Transverse colon (tissue), 4 donors: ENCODE measurements at regions not wholly inside any gene's neighbourhood (a gene's known extent, or its start where the extent isn't known, plus 50 kb on each side); places are given as distances from the start of the nearest gene placed in this dataset.
"Not testable (repeated sequence)": the region's sequence is repeated elsewhere in the genome, so short reads cannot be mapped to it uniquely, and the experiment has no call there.

ENCODE experiments used
- DNase-seq: peaks from one replicate; pipeline ENCODE4 v3.0.0-alpha.2; 2019
- H3K27ac ChIP-seq, 4 donors: fragments of 200-600 bp; sonication (generic); 2 replicates each; pipeline ENCODE4 v1.5.1; 2016 to 2018; ENCODE audit warnings: inconsistent platforms in 4 of 4
- H3K27me3 ChIP-seq: fragments of 200-600 bp; sonication (generic); 2 replicates; pipeline ENCODE4 v1.5.1; 2017; ENCODE audit warnings: inconsistent platforms
- H3K36me3 ChIP-seq, 4 donors: fragments of 200-600 bp; sonication (generic); 2 replicates each; pipeline ENCODE4 v1.5.1; 2017 to 2019; ENCODE audit warnings: inconsistent platforms in 4 of 4
- H3K4me1 ChIP-seq, 4 donors: fragments of 200-600 bp; sonication (generic); 2 replicates each; pipeline ENCODE4 v1.5.1; 2017 to 2020; ENCODE audit warnings: inconsistent platforms in 4 of 4
- H3K4me3 ChIP-seq, 4 donors: fragments of 200-600 bp; sonication (generic); 1 replicate in 1 of 4; 2 replicates in 3 of 4; pipeline versions ENCODE4 v1.5.1 to v1.6.1; 2017 to 2019; ENCODE audit warnings: inconsistent platforms in 4 of 4
- H3K9me3 ChIP-seq, 2 donors: fragments of 200-600 bp; sonication (generic); 2 replicates each; pipeline ENCODE4 v1.5.1; 2017 to 2019; ENCODE audit warnings: inconsistent platforms in 2 of 2
- CTCF ChIP-seq, 5 experiments: fragments of 200-600 bp in 3 of 5; fragments of 450-650 bp in 2 of 5; sonication (generic) in 3 of 5; IDR thresholded peaks; 1 replicate in 2 of 5; 2 replicates in 3 of 5; pipeline ENCODE4 v1.5.1; 2016 to 2017; ENCODE audit warnings: antibody characterized with exemption in 5 of 5, inconsistent platforms in 3 of 5, mild to moderate bottlenecking in 2 of 5, moderate library complexity in 1 of 5
- EP300 ChIP-seq: sonication (generic); formaldehyde crosslinking; IDR thresholded peaks from one replicate; pipeline ENCODE4 v1.6.1; 2017; ENCODE audit warnings: antibody characterized with exemption, low read depth
- POLR2A ChIP-seq: fragments of 450-650 bp; IDR thresholded peaks from one replicate; pipeline ENCODE4 v1.6.1; 2016; ENCODE audit warnings: antibody characterized with exemption, mild to moderate bottlenecking, moderate library complexity
- POLR2AphosphoS5 ChIP-seq, 3 donors: sonication (generic); formaldehyde crosslinking; IDR thresholded peaks; one replicate each; pipeline ENCODE4 v1.6.1; 2016; ENCODE audit warnings: antibody characterized with exemption in 3 of 3
- WGBS, 2 donors: methylation state at CpG; one replicate each; pipeline ENCODE4 v1.1.5; 2018; ENCODE audit warnings: low coverage in 1 of 2; 5-methylcytosine and 5-hydroxymethylcytosine counted together
- in situ Hi-C, 4 donors: fragments of 200-750 bp; cut with MboI; loops; one replicate each; pipeline versions ENCODE4 v1.15.0 to v1.15.1; 2017; ENCODE audit warnings: low sequenced_read_pairs in 3 of 4, low pct_ligation_motif_present in 1 of 4, low pct_unique_long_range_greater_than_20kb in 1 of 4
- intact Hi-C: fragments of 100-400 bp; cut with DNase I; formaldehyde crosslinking; loops from one replicate; pipeline ENCODE4 v1.15.1; 2023; ENCODE audit warnings: low total_unique reads

DNA sequence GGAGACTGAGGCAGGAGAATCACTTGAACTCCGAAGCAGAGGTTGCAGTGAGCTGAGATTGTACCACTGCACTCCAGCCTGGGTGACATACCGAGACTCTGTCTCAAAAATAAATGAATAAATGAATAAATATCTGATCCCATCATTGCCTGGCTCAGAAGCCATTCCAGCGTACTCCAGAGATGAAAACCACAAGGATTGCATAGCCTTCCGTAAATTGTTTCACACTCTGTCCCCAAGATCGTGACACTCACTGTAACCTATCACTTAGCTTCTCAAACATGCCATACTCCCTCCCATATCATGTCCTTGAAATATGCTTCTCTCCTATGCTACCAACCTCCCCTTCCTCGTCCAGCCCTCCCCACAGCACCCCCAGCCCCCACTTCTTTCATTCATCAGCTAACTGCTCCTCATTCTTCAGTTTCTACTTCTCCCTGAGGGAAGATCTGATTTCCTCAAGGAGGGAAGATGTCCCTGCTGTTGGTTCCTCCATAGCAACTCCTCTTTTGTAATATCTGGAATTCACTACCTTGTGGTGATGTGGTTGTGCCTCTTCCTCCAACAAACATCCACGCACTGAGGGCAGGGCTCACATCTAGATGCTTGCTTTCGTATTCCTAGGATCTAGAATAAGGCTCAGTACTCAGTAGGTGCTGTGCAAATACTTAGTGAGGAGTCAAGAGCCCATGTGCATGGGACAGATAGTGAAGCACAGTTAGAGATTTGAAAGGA lies 744.9 kb upstream of the TPTE start:
- H3K27ac ChIP-seq, H3K36me3 ChIP-seq, H3K4me1 ChIP-seq, intact Hi-C loops, H3K4me3 ChIP-seq, DNase-seq, H3K27me3 ChIP-seq, in situ Hi-C loops: not testable (repeated sequence)
- 58 to 59% methylated on average over 6 to 8 of the region's 8 CpGs for WGBS, 2 donors
- H3K9me3 ChIP-seq = peaks cover 9 to 22% of the 10 kb centered on the region in 2 donors

GRCh38 chr21:9778541-9778940 lies 742.8 kb upstream of the TPTE start:
- H3K27ac ChIP-seq, H3K36me3 ChIP-seq, in situ Hi-C loops, DNase-seq, intact Hi-C loops, H3K27me3 ChIP-seq, H3K4me1 ChIP-seq, H3K4me3 ChIP-seq: not testable (repeated sequence)
- peaks cover 12 to 19% of the 10 kb centered on the region in 2 donors for H3K9me3 ChIP-seq
- 80 to 82% methylated on average over 5 of the region's 5 CpGs for WGBS, 2 donors

DNA sequence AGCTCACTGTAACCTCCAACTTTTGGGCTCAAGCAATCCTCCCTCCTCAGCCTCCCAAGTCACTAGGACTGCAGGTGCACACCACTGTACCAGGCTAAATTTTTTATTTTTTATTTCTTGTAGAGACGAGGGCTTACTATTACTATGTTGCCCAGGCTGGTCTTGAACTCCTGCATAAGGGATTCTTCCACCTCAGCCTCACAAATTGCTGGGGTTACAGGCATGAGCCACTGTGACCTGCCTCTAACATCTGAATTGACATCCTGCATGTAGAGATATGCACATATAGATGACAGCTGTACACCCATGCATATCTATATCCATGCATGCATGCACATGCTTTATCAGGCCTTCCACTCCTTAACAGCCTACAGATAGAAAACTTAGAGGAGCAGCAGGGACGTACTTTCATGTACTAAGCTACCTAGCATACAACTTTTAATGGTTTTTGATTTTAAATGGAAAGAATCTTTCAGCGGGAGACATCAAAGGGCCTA lies 740.9 kb upstream of the TPTE start:
- in situ Hi-C loops (no loop called here), intact Hi-C loops (no loop called here)
- Histone ChIP-seq H3K4me3 (no peak overlapping the region), H3K36me3 (no peaks in the 10 kb centered on the region), H3K9me3 (peaks cover 4 to 23% of the 10 kb centered on the region in 2 donors), H3K27ac (no peak overlapping the region), H3K4me1 (no peaks in the 10 kb centered on the region), H3K27me3 (no peaks in the 10 kb centered on the region)
- TF ChIP-seq POLR2A = no peak
- TF ChIP-seq CTCF (IDR thresholded peaks at IDR 0.05) = no peak
- TF ChIP-seq EP300 = no peak
- no peak for TF ChIP-seq POLR2AphosphoS5 (IDR thresholded peaks at IDR 0.05)
- DNase-seq = no peak
- WGBS, 2 donors = 38 to 47% methylated on average over 3 of the region's 3 CpGs

GRCh38 chr21:9783587-9783986 lies 737.8 kb upstream of the TPTE start:
- H3K9me3 ChIP-seq = peaks cover 3 to 23% of the 10 kb centered on the region in 2 donors
- H3K36me3 ChIP-seq, H3K27me3 ChIP-seq, H3K27ac ChIP-seq, in situ Hi-C loops, intact Hi-C loops, H3K4me3 ChIP-seq, DNase-seq, H3K4me1 ChIP-seq: not testable (repeated sequence)
- 39 to 47% methylated on average over 2 of the region's 2 CpGs for WGBS, 2 donors

GRCh38 chr21:9784201-9784600 lies 737.2 kb upstream of the TPTE start:
- peaks cover 7 to 23% of the 10 kb centered on the region in 2 donors for H3K9me3 ChIP-seq
- intact Hi-C loops, H3K27ac ChIP-seq, H3K36me3 ChIP-seq, in situ Hi-C loops, H3K4me3 ChIP-seq, DNase-seq, H3K4me1 ChIP-seq, H3K27me3 ChIP-seq: not testable (repeated sequence)
- 7 to 14% methylated on average over 1 of the region's 1 CpG for WGBS, 2 donors

GRCh38 chr21:9786092-9786491 lies 735.3 kb upstream of the TPTE start:
- DNase-seq, H3K4me1 ChIP-seq, H3K27me3 ChIP-seq, H3K27ac ChIP-seq, intact Hi-C loops, H3K36me3 ChIP-seq, in situ Hi-C loops, H3K4me3 ChIP-seq: not testable (repeated sequence)
- peaks cover 17 to 30% of the 10 kb centered on the region in 2 donors for H3K9me3 ChIP-seq
- WGBS, 2 donors = 57 to 58% methylated on average over 7 of the region's 7 CpGs

- 59 to 63% methylated on average over 5 of the region's 5 CpGs for WGBS, 2 donors
- H3K27me3 ChIP-seq, DNase-seq, H3K4me3 ChIP-seq, intact Hi-C loops, H3K4me1 ChIP-seq, H3K27ac ChIP-seq, in situ Hi-C loops, H3K36me3 ChIP-seq: not testable (repeated sequence)
- peaks cover 19 to 23% of the 10 kb centered on the region in 2 donors for H3K9me3 ChIP-seq
These were observed 733.1 kb upstream of the TPTE start for GRCh38 chr21:9788281-9788680.

DNA sequence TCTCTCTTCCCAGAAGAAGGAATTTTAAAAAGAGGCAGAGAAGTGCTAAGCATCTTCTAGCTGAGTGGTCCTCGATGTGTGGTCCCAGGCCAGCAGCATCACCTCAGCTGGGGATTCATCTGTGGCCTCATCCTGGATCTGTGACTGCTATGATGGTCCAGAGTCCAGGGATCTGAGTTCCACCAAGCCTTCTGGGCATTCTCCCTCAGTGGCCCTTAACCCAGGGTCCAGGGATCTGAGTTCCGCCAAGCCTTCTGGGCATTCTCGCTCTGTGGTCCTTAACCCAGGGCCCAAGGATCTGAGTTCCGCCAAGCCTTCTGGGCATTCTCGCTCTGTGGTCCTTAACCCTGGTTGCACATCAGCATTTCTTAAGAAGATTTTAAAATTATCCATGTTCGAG lies 731.0 kb upstream of the TPTE start:
- H3K9me3 ChIP-seq = peaks cover 10 to 28% of the 10 kb centered on the region in 2 donors
- H3K4me1 ChIP-seq, H3K27me3 ChIP-seq, H3K36me3 ChIP-seq, intact Hi-C loops, in situ Hi-C loops, H3K27ac ChIP-seq, H3K4me3 ChIP-seq, DNase-seq: not testable (repeated sequence)
- WGBS, 2 donors = 71 to 75% methylated on average over 6 of the region's 6 CpGs

DNA sequence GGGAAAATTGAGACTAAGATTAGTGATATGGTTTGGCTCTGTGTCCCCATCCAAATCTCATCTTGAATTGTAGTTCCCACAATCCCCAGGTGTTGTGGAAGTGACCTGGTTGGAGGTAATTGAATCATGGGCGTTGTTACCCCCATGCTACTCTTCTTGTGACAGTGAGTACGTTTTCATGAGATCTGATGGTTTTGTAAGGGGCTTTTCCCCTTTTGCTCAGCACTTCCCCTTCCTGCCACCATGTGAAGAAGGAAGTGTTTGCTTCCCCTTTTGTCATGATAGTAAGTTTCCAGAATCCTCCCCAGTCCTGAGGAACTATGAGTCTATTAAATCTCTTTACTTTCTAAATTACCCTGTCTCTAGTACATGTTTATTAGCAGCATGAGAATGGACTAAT lies 729.9 kb upstream of the TPTE start:
- H3K27ac ChIP-seq, in situ Hi-C loops, DNase-seq, H3K4me3 ChIP-seq, intact Hi-C loops, H3K36me3 ChIP-seq, H3K4me1 ChIP-seq, H3K27me3 ChIP-seq: not testable (repeated sequence)
- H3K9me3 ChIP-seq = peaks cover 10 to 28% of the 10 kb centered on the region in 2 donors
- 36 to 49% methylated on average over 2 of the region's 2 CpGs for WGBS, 2 donors

DNA sequence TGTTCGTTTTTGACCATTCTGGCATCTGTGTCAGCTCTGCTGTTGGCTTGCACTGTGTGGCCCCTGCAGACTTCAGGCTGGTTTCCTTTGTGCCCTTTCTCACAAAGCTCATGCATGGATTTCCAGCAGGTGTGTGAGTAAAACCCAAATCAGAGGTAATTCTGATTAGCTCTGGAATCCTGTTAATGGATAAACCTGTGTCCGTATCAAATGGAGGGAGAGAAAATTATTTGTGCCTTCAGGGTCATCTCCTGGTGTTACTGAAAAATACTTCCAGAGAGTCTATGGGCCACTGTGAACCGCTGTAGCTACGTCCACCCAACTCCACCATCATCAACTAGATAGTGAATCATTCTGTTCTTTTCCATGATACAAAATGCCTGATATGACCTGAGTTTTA lies 726.1 kb upstream of the TPTE start:
- WGBS, 2 donors = 55 to 60% methylated on average over 4 of the region's 4 CpGs
- H3K27me3 ChIP-seq, in situ Hi-C loops, DNase-seq, H3K27ac ChIP-seq, H3K4me1 ChIP-seq, H3K4me3 ChIP-seq, intact Hi-C loops, H3K36me3 ChIP-seq: not testable (repeated sequence)
- H3K9me3 ChIP-seq = peaks cover 6 to 13% of the 10 kb centered on the region in 2 donors
